ENCODE measurements at regions not wholly inside any gene's neighbourhood (a gene's known extent, or its start where the extent isn't known, plus 50 kb on each side); places are given as distances from the start of the nearest gene placed in this dataset.

GRCh38 chr10:59557052-59557451 is 152.6 kb downstream of the SLC16A9 start:
- CTCF ChIA-PET = no interaction called here
- H3K4me1 Mint-ChIP-seq (ENCODE audit: low read depth) = no peaks in the 10 kb centered on the region
- H3K4me3 ChIP-seq (ENCODE audit: low read length) = no peak overlapping the region
- ATAC-seq (ENCODE audit: poor library complexity) (no peak), DNase-seq (no peak)
- H3K27me3 ChIP-seq (ENCODE audit: control insufficient read depth in 1 of 2, insufficient read depth in 2 of 2, low read length in 2 of 2) = no peaks in the 10 kb centered on the region
- H3K9me3 Mint-ChIP-seq = no peaks in the 10 kb centered on the region
- no peak for TF ChIP-seq CTCF (IDR thresholded peaks at IDR 0.05)
- H3K27ac ChIP-seq (ENCODE audit: low read depth in 1 of 2, low read length in 2 of 2) = no peak overlapping the region
- no peaks in the 10 kb centered on the region for H3K4me1 ChIP-seq (ENCODE audit: insufficient read depth, low read length)
- no peak overlapping the region for H3K4me3 Mint-ChIP-seq
- intact Hi-C loops (cut with DNase I, micrococcal nuclease) = no loop called here
- H3K36me3 ChIP-seq (ENCODE audit: insufficient read depth, low read length) = no peaks in the 10 kb centered on the region
- H3K36me3 Mint-ChIP-seq (ENCODE audit: low read depth) = no peaks in the 10 kb centered on the region
- peaks cover 11% of the 10 kb centered on the region for H3K27me3 Mint-ChIP-seq
- peaks cover 0 to 4% of the 10 kb centered on the region in 2 experiments for H3K9me3 ChIP-seq (ENCODE audit: control insufficient read depth in 1 of 2, insufficient read depth in 1 of 2, low read length in 2 of 2)
- no peak overlapping the region for H3K27ac Mint-ChIP-seq
- POLR2A ChIA-PET = no interaction called here

GRCh38 chr10:59553162-59553900 is 156.3 kb downstream of the SLC16A9 start:
- CTCF ChIA-PET = no interaction called here
- Histone ChIP-seq H3K27ac (ENCODE audit: low read depth in 1 of 2, low read length in 2 of 2) (no peak overlapping the region), H3K4me1 (ENCODE audit: insufficient read depth, low read length) (no peaks in the 10 kb centered on the region), H3K9me3 (ENCODE audit: control insufficient read depth in 1 of 2, insufficient read depth in 1 of 2, low read length in 2 of 2) (peaks cover 0 to 4% of the 10 kb centered on the region in 2 experiments), H3K27me3 (ENCODE audit: control insufficient read depth in 1 of 2, insufficient read depth in 2 of 2, low read length in 2 of 2) (no peaks in the 10 kb centered on the region), H3K36me3 (ENCODE audit: insufficient read depth, low read length) (no peaks in the 10 kb centered on the region), H3K4me3 (ENCODE audit: low read length) (no peak overlapping the region)
- Mint-ChIP-seq H3K27me3 (peaks cover 11% of the 10 kb centered on the region), H3K36me3 (ENCODE audit: low read depth) (no peaks in the 10 kb centered on the region), H3K4me1 (ENCODE audit: low read depth) (no peaks in the 10 kb centered on the region), H3K9me3 (no peaks in the 10 kb centered on the region), H3K4me3 (no peak overlapping the region), H3K27ac (no peak overlapping the region)
- intact Hi-C loops (cut with DNase I, micrococcal nuclease) = no loop called here
- POLR2A ChIA-PET = no interaction called here
- no peak for TF ChIP-seq CTCF (IDR thresholded peaks at IDR 0.05)
- DNase-seq (no peak), ATAC-seq (ENCODE audit: poor library complexity) (no peak)

GRCh38 chr10:59550061-59550460 is 159.6 kb downstream of the SLC16A9 start:
- Histone ChIP-seq H3K36me3 (ENCODE audit: insufficient read depth, low read length) (no peaks in the 10 kb centered on the region), H3K27me3 (ENCODE audit: control insufficient read depth in 1 of 2, insufficient read depth in 2 of 2, low read length in 2 of 2) (no peaks in the 10 kb centered on the region), H3K27ac (ENCODE audit: low read depth in 1 of 2, low read length in 2 of 2) (no peak overlapping the region), H3K9me3 (ENCODE audit: control insufficient read depth in 1 of 2, insufficient read depth in 1 of 2, low read length in 2 of 2) (no peaks in the 10 kb centered on the region), H3K4me1 (ENCODE audit: insufficient read depth, low read length) (no peaks in the 10 kb centered on the region), H3K4me3 (ENCODE audit: low read length) (no peak overlapping the region)
- DNase-seq (no peak), ATAC-seq (ENCODE audit: poor library complexity) (no peak)
- no peak for TF ChIP-seq CTCF (IDR thresholded peaks at IDR 0.05)
- POLR2A ChIA-PET = no interaction called here
- CTCF ChIA-PET = interaction anchor here (1.0 kb wide), 1 partner anchor 20 kb away, joined by 3 read pairs; no protein-coding TSS in a partner anchor
- Mint-ChIP-seq H3K36me3 (ENCODE audit: low read depth) (no peaks in the 10 kb centered on the region), H3K27me3 (peaks cover 10% of the 10 kb centered on the region), H3K4me3 (no peak overlapping the region), H3K9me3 (no peaks in the 10 kb centered on the region), H3K27ac (no peak overlapping the region), H3K4me1 (ENCODE audit: low read depth) (no peaks in the 10 kb centered on the region)
- intact Hi-C loops (cut with DNase I, micrococcal nuclease) = no loop called here
